ENCODE measurements at regions not wholly inside any gene's neighbourhood (a gene's known extent, or its start where the extent isn't known, plus 50 kb on each side); places are given as distances from the start of the nearest gene placed in this dataset.
A peak's percentile ranks its signal among the peaks of the same experiment; 100 is the strongest.

GRCh38 chr7:155202106-155202871 is 95.4 kb upstream of the INSIG1 start:
- DNase-seq = no peak

GRCh38 chr7:155203059-155203881 is 94.4 kb upstream of the INSIG1 start:
- no peak for DNase-seq

GRCh38 chr7:155203882-155204691 is 93.6 kb upstream of the INSIG1 start:
- no peak for DNase-seq

- no peak for DNase-seq
Observed at GRCh38 chr7:155204744-155205367, 92.8 kb upstream of the INSIG1 start.

- DNase-seq = peak; percentile 90 to 92
Observed at GRCh38 chr7:155205368-155206317, 92.0 kb upstream of the INSIG1 start.

- DNase-seq = peak; percentile 71 to 78
Observed at GRCh38 chr7:155206318-155207020, 91.2 kb upstream of the INSIG1 start.

- DNase-seq = no peak
Observed at GRCh38 chr7:155207326-155208002, 90.2 kb upstream of the INSIG1 start.

- DNase-seq = no peak
Observed at GRCh38 chr7:155208681-155209477, 88.8 kb upstream of the INSIG1 start.

- no peak for DNase-seq
Observed at GRCh38 chr7:155209478-155210319, 88.0 kb upstream of the INSIG1 start.

- no peak for DNase-seq
Observed at GRCh38 chr7:155210356-155210755, 87.3 kb upstream of the INSIG1 start.

- no peak for DNase-seq
Observed at GRCh38 chr7:155211173-155211572, 86.5 kb upstream of the INSIG1 start.

- DNase-seq = no peak
Observed at GRCh38 chr7:155211761-155212160, 85.9 kb upstream of the INSIG1 start.

- no peak for DNase-seq
Observed at GRCh38 chr7:155212301-155213015, 85.2 kb upstream of the INSIG1 start.

- DNase-seq = no peak
Observed at GRCh38 chr7:155213385-155213784, 84.3 kb upstream of the INSIG1 start.

GRCh38 chr7:155213955-155214740 is 83.5 kb upstream of the INSIG1 start:
- no peak for DNase-seq

- no peak for DNase-seq
Observed at GRCh38 chr7:155215576-155216325, 81.9 kb upstream of the INSIG1 start.

Measured in activated T-cell treated with anti-CD3 and anti-CD28 coated beads, Interleukin-2, amount 50 U/mL, for 48 hours (primary cell).